Mucosa of descending colon (tissue), 3 donors: ENCODE measurements at regions not wholly inside any gene's neighbourhood (a gene's known extent, or its start where the extent isn't known, plus 50 kb on each side); places are given as distances from the start of the nearest gene placed in this dataset.

Experiments used
- ATAC-seq: fragments of 200-7000 bp; cut with Tn5 transposase; one replicate; pipeline ENCODE4 v1.9.1; 2020; ENCODE audit warnings: mild to moderate bottlenecking, moderate library complexity
- DNase-seq, 3 donors: peaks; one replicate each; pipeline ENCODE4 v3.0.0-alpha.2; 2020
- H3K36me3 ChIP-seq: fragments of 200-600 bp; one replicate; pipeline ENCODE4 v1.8.0; 2021; ENCODE audit warnings: low read depth, mild to moderate bottlenecking
- H3K4me1 ChIP-seq: fragments of 200-600 bp; one replicate; pipeline ENCODE4 v1.8.0; 2021; ENCODE audit warnings: low read depth, mild to moderate bottlenecking
- H3K4me3 ChIP-seq: fragments of 200-600 bp; one replicate; pipeline ENCODE4 v1.8.0; 2021; ENCODE audit warnings: mild to moderate bottlenecking
- H3K9me3 ChIP-seq: fragments of 200-600 bp; one replicate; pipeline ENCODE4 v1.8.0; 2021; ENCODE audit warnings: mild to moderate bottlenecking
- CTCF ChIP-seq: fragments of 200-600 bp; IDR thresholded peaks from one replicate; pipeline ENCODE4 v1.8.0; 2022; ENCODE audit warnings: antibody characterized with exemption, mild to moderate bottlenecking
- intact Hi-C, 2 donors: fragments of 100-400 bp; cut with DNase I in 1 of 2; cut with micrococcal nuclease in 1 of 2; formaldehyde crosslinking; loops; one replicate each; pipeline versions ENCODE4 v1.11.0 to v1.11.1; 2022; cut with DNase I, micrococcal nuclease
- donor health status: DM: no; HTN: no; CAD: no; lungs with moderate emphysema.
- donor health status: DM: no; HTN: no; CAD: no.
- donor health status: DM: no; HTN: yes; CAD: no.

GRCh38 chr2:122780251-122780650 is 1024.8 kb downstream of the TSN start:
- ATAC-seq (no peak), DNase-seq (no peak)
- no peak for TF ChIP-seq CTCF
- Histone ChIP-seq H3K4me3 (no peak overlapping the region), H3K36me3 (no peaks in the 10 kb centered on the region), H3K9me3 (no peaks in the 10 kb centered on the region), H3K4me1 (no peaks in the 10 kb centered on the region)
- intact Hi-C loops: no loop called here

DNA sequence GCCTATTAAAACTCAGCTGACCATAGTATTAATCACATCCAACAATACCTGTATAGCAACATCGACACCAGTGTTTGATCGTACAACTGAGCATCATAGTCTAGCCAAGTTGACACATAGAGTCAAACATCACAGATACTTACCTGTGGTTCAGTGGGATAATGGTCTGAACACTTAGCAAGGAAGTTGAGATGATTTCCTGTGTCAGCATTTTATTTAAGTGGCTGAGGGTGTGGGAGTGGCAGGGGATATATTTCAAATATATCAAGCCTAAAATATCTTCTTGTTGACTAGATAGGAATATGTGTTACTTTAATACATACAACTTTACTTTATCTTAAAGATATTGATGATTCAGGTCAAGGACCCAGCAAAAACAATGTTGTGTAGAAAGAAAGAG is 1038.6 kb downstream of the TSN start:
- intact Hi-C loops: no loop called here
- no peak for DNase-seq
- Histone ChIP-seq H3K4me3 (no peak overlapping the region), H3K9me3 (no peaks in the 10 kb centered on the region), H3K4me1 (no peaks in the 10 kb centered on the region), H3K36me3 (no peaks in the 10 kb centered on the region)
- no peak for TF ChIP-seq CTCF
- no peak for ATAC-seq

GRCh38 chr2:122795763-122796162 is 1040.3 kb downstream of the TSN start:
- no peak overlapping the region for H3K4me3 ChIP-seq
- intact Hi-C loops: no loop called here
- H3K4me1 ChIP-seq: no peaks in the 10 kb centered on the region
- TF ChIP-seq CTCF: no peak
- H3K9me3 ChIP-seq: no peaks in the 10 kb centered on the region
- ATAC-seq (peak; percentile 84), DNase-seq (peak in 1 of 3 donors; percentile 7)
- H3K36me3 ChIP-seq: no peaks in the 10 kb centered on the region

GRCh38 chr2:122799391-122799790 is 1043.9 kb downstream of the TSN start:
- no peak for TF ChIP-seq CTCF
- no peaks in the 10 kb centered on the region for H3K9me3 ChIP-seq
- H3K4me1 ChIP-seq: no peaks in the 10 kb centered on the region
- ATAC-seq: no peak
- no peak overlapping the region for H3K4me3 ChIP-seq
- intact Hi-C loops: no loop called here
- no peak for DNase-seq
- no peaks in the 10 kb centered on the region for H3K36me3 ChIP-seq

DNA sequence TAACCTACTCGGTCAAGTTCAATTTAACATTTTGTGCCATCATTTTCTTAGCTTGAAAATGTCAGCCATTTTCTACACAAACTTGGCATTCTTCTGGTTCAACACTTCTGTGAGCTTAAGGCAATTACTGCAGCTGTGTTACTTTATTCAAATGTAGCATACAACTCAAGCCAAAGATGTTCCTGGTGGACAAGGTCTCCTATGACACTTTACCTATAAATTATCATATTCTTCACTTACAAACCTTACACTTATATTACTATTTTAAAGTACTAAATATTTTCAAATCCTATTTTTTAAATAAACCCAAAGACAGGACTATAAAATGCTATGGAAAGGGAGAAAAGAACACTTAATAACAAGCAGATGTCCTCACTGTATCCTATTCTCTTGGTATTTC is 1045.3 kb downstream of the TSN start:
- Histone ChIP-seq H3K9me3 (no peaks in the 10 kb centered on the region), H3K36me3 (no peaks in the 10 kb centered on the region), H3K4me1 (no peaks in the 10 kb centered on the region), H3K4me3 (no peak overlapping the region)
- intact Hi-C loops: no loop called here
- DNase-seq: no peak
- no peak for TF ChIP-seq CTCF
- ATAC-seq: no peak

DNA sequence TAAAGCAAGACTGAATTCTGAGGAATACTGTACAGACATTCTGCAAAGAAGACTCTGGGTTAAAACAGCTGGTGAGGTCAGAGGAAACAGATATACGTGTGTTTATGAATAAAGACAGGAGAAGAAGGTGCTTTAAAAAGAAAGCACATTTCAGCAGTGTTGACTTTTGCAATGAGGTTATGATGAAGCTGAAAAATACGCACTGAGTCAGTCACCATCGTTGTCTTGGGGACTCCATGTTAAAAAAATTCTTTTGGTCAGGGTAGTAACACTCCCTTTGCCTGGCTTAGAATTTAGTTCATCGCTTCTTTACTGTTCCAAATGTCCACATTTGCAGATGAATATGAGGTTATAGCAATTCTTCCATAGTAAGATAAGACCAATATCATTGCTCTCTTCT is 1049.0 kb downstream of the TSN start:
- Histone ChIP-seq H3K9me3 (no peaks in the 10 kb centered on the region), H3K36me3 (no peaks in the 10 kb centered on the region), H3K4me1 (no peaks in the 10 kb centered on the region), H3K4me3 (no peak overlapping the region)
- ATAC-seq: no peak
- intact Hi-C loops: no loop called here
- DNase-seq: no peak
- no peak for TF ChIP-seq CTCF
